K562 (cell line): ENCODE measurements at regions not wholly inside any gene's neighbourhood (a gene's known extent, or its start where the extent isn't known, plus 50 kb on each side); places are given as distances from the start of the nearest gene placed in this dataset.

ENCODE experiments used
- ATAC-seq: fragments of 200-7000 bp; cut with Tn5 transposase; 3 replicates; pipeline ENCODE4 v1.9.1; 2020; ENCODE audit warnings: moderate library complexity
- BruUV-seq: library from RNA; stranded (reverse); fragments of 400-500 nt; replicated peaks from 2 replicates; lab custom pipeline; 2021; lab: Mats Ljungman, UMichigan
- CTCF ChIA-PET: fragments of 300-600 bp; formaldehyde crosslinking; extraction: SDS; loops from one replicate; lab custom pipeline; 2021; ENCODE audit warnings: low intra/inter-chr PET ratio; lab: Yijun Ruan, JAX
- POLR2A ChIA-PET: fragments of 300-600, 350-650 bp; sonication (Branson Sonifier 250); formaldehyde crosslinking; extraction: SDS; loops from one replicate; lab custom pipeline; 2021; ENCODE audit warnings: antibody characterized with exemption, inconsistent platforms; lab: Yijun Ruan, JAX
- DNase-seq, 4 experiments: peaks; one replicate each; pipeline versions ENCODE4 v3.0.0 to v3.0.0-alpha.2; 2011 to 2018; ENCODE audit warnings: low spot score in 3 of 4, mixed read lengths in 3 of 4; ENCODE audit errors: extremely low read depth in 1 of 4
- FAIRE-seq: peaks from 2 replicates; lab custom pipeline; 2011; peaks lifted over from hg19 to GRCh38; lab: Jason Lieb, UNC
- H2AFZ ChIP-seq: 2 replicates; pipeline ENCODE4 v1.6.0; 2011; ENCODE audit warnings: low read depth, low read length, control low read depth, inconsistent platforms
- H3K27ac ChIP-seq: fragments of 200-600 bp; 3 replicates; pipeline ENCODE4 v1.8.0; 2011; ENCODE audit warnings: low read depth, mild to moderate bottlenecking, control low read depth, inconsistent platforms, low read length, moderate library complexity, mixed read lengths; ENCODE audit errors: extremely low read depth
- H3K27me3 ChIP-seq, 2 experiments: fragments of 300-600 bp in 1 of 2; 2 replicates in 1 of 2; 3 replicates in 1 of 2; pipeline versions ENCODE4 v1.6.0 to v1.8.0; 2011; ENCODE audit warnings: inconsistent platforms in 2 of 2, low read length in 2 of 2, mild to moderate bottlenecking in 1 of 2, mixed read lengths in 1 of 2, moderate library complexity in 1 of 2; ENCODE audit not compliant: control insufficient read depth in 2 of 2, insufficient read depth in 2 of 2
- H3K36me3 ChIP-seq: fragments of 300-600 bp; 3 replicates; pipeline ENCODE4 v1.8.0; 2011; ENCODE audit warnings: mild to moderate bottlenecking, low read length, inconsistent platforms; ENCODE audit not compliant: control insufficient read depth, insufficient read depth
- H3K4me1 ChIP-seq, 2 experiments: fragments of 200-600 bp in 1 of 2; replicated peaks in 1 of 2; 2 replicates in 1 of 2; 3 replicates in 1 of 2; pipeline versions ENCODE4 v1.5.1 to v1.8.0; 2011; ENCODE audit warnings: inconsistent platforms in 2 of 2, low read length in 2 of 2, mild to moderate bottlenecking in 1 of 2, mixed read lengths in 1 of 2, moderate library complexity in 1 of 2; ENCODE audit not compliant: control insufficient read depth in 2 of 2, insufficient read depth in 2 of 2
- H3K4me2 ChIP-seq: 2 replicates; pipeline ENCODE4 v1.6.1; 2011; ENCODE audit warnings: low read length, control low read depth, inconsistent platforms, mixed read lengths; ENCODE audit not compliant: insufficient read depth
- H3K4me3 ChIP-seq: fragments of 200-600 bp; sonication (generic), shearing (Covaris generic); 2 replicates; pipeline ENCODE4 v1.5.1; 2016; ENCODE audit warnings: control low read depth, inconsistent platforms
- H3K79me2 ChIP-seq: fragments of 200-600 bp; 3 replicates; pipeline ENCODE4 v1.8.0; 2011; ENCODE audit warnings: low read length, inconsistent platforms; ENCODE audit not compliant: control insufficient read depth, insufficient read depth
- H3K9ac ChIP-seq, 2 experiments: 2 replicates each; pipeline versions ENCODE4 v1.6.0 to v1.6.1; 2011; ENCODE audit warnings: low read depth in 2 of 2, low read length in 2 of 2, control low read depth in 1 of 2, inconsistent platforms in 1 of 2, mild to moderate bottlenecking in 1 of 2, mixed read lengths in 1 of 2; ENCODE audit not compliant: insufficient read depth in 1 of 2
- H3K9me1 ChIP-seq: one replicate; pipeline ENCODE4 v1.6.0; 2011; ENCODE audit warnings: inconsistent platforms, mild to moderate bottlenecking, low read length, moderate library complexity; ENCODE audit not compliant: control insufficient read depth, insufficient read depth
- H3K9me3 ChIP-seq: replicated peaks from 2 replicates; pipeline ENCODE4 v1.5.1; 2011; ENCODE audit warnings: low read depth, low read length, inconsistent platforms; ENCODE audit not compliant: control insufficient read depth, insufficient read depth
- H4K20me1 ChIP-seq: replicated peaks from 2 replicates; pipeline ENCODE4 v1.6.1; 2011; ENCODE audit warnings: low read length, inconsistent platforms, mixed read lengths; ENCODE audit not compliant: control insufficient read depth, insufficient read depth
- DDX20 ChIP-seq: fragments of 450-650 bp; IDR thresholded peaks from 2 replicates; pipeline ENCODE4 v1.6.1; 2016; ENCODE audit warnings: missing genetic modification characterization, low read depth, mild to moderate bottlenecking, missing compliant biosample characterization, moderate library complexity
- E2F3 ChIP-seq: fragments of 250-450 bp; sonication (Bioruptor Pico); IDR thresholded peaks from 2 replicates; pipeline ENCODE4 v1.4.0; 2020; ENCODE audit warnings: mild to moderate bottlenecking
- ESRRB ChIP-seq: fragments of 250-450 bp; sonication (Bioruptor Pico); IDR thresholded peaks from 2 replicates; pipeline ENCODE4 v1.5.0; 2020; ENCODE audit warnings: mild to moderate bottlenecking, moderate library complexity, borderline replicate concordance
- KLF1 ChIP-seq: fragments of 450-650 bp; IDR thresholded peaks from 2 replicates; pipeline ENCODE4 v1.6.1; 2016; ENCODE audit warnings: missing genetic modification characterization, missing compliant biosample characterization
- KLF16 ChIP-seq: IDR thresholded peaks from 2 replicates; pipeline ENCODE4 v1.6.1; 2016; ENCODE audit warnings: antibody characterized with exemption
- KLF6 ChIP-seq: fragments of 250-450 bp; sonication (Bioruptor Pico); IDR thresholded peaks from 2 replicates; pipeline ENCODE4 v1.4.0; 2020; ENCODE audit warnings: mild to moderate bottlenecking, moderate library complexity, borderline replicate concordance
- MAX ChIP-seq: sonication (generic); formaldehyde crosslinking; IDR thresholded peaks from 2 replicates; pipeline ENCODE4 v1.9.0; 2022; ENCODE audit warnings: mild to moderate bottlenecking, missing genetic modification reagents
- NBN ChIP-seq: fragments of 450-650 bp; IDR thresholded peaks from 2 replicates; pipeline ENCODE4 v1.6.1; 2016; ENCODE audit warnings: low read depth, mild to moderate bottlenecking
- RERE ChIP-seq: sonication (generic); formaldehyde crosslinking; IDR thresholded peaks from 2 replicates; pipeline ENCODE4 v1.8.0; 2023; ENCODE audit warnings: missing genetic modification reagents, mild to moderate bottlenecking, borderline replicate concordance
- TEAD1 ChIP-seq, 2 experiments: fragments of 450-650 bp in 1 of 2; sonication (generic) in 1 of 2; formaldehyde crosslinking; IDR thresholded peaks; 2 replicates each; pipeline versions ENCODE4 v1.4.0 to v1.8.0; 2020 to 2022; ENCODE audit warnings: mild to moderate bottlenecking in 2 of 2, missing genetic modification reagents in 1 of 2
- THAP7 ChIP-seq: fragments of 250-450 bp; sonication (Bioruptor Pico); IDR thresholded peaks from 2 replicates; pipeline ENCODE4 v1.5.0; 2021
- ZFP30 ChIP-seq: fragments of 250-450 bp; sonication (Bioruptor Pico); IDR thresholded peaks from 2 replicates; pipeline ENCODE4 v1.8.0; 2022; ENCODE audit warnings: moderate library complexity, mild to moderate bottlenecking, inconsistent platforms, borderline replicate concordance
- ZNF507 ChIP-seq: conservative IDR thresholded peaks from 2 replicates; pipeline ENCODE4 v1.6.1; 2017; ENCODE audit warnings: missing genetic modification characterization, missing compliant biosample characterization
- ZNF589 ChIP-seq: fragments of 200-800 bp; sonication (Bioruptor generic); IDR thresholded peaks from 2 replicates; pipeline ENCODE4 v1.6.1; 2016; ENCODE audit warnings: low read depth, missing genetic modification characterization, missing compliant biosample characterization
- ZNF695 ChIP-seq: fragments of 450-650 bp; formaldehyde crosslinking; IDR thresholded peaks from 2 replicates; pipeline ENCODE4 v1.4.0; 2020; ENCODE audit warnings: mild to moderate bottlenecking, moderate library complexity
- WGBS: fragments of 100-300 bp; shearing (Covaris generic); methylation state at CpG from one replicate; pipeline ENCODE4 v1.1.6; 2016; ENCODE audit warnings: low coverage, mixed read lengths; ENCODE audit not compliant: insufficient coverage; ENCODE audit errors: missing lambda C conversion rate; 5-methylcytosine and 5-hydroxymethylcytosine counted together
- in situ Hi-C: fragments of 300-500 bp; cut with MboI; formaldehyde crosslinking; loops from 4 replicates; pipeline ENCODE4 v1.15.0; 2018; ENCODE audit warnings: inconsistent platforms, mixed read lengths
- intact Hi-C: fragments of 100-400 bp; cut with micrococcal nuclease; formaldehyde crosslinking; loops from 2 replicates; pipeline ENCODE4 v1.14.2; 2022

DNA sequence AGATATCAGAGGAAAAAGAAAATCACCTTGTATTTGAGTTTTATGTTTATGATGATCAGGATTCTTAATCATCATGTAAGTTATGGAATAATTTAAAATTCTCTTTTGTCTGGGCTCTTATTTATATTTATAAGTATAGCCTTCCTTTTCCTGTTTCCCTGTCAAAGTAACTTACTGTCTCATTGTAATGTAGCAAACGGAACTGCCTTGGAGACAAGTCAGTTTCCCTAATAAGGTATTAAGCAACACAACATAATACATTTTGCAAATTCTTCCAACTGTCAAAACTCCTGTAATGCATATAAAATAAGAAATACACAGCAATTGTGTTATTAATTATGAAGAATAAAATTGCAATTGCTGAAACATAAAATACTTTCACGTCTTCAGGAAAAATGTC is 463.2 kb downstream of the MAT2B start:
- no peaks in the 10 kb centered on the region for H3K27me3 ChIP-seq
- H3K4me3 ChIP-seq = no peak overlapping the region
- no peaks in the 10 kb centered on the region for H3K4me1 ChIP-seq
- POLR2A ChIA-PET = no interaction called here
- WGBS = 2% methylated on average over 2 of the region's 2 CpGs
- DNase-seq = no peak
- no peaks in the 10 kb centered on the region for H3K79me2 ChIP-seq
- BruUV-seq = no TSS peak
- intact Hi-C loops = no loop called here
- H3K9ac ChIP-seq = no peak overlapping the region
- H4K20me1 ChIP-seq = no peaks in the 10 kb centered on the region
- no peaks in the 10 kb centered on the region for H3K9me3 ChIP-seq
- no peak for FAIRE-seq
- no peaks in the 10 kb centered on the region for H3K36me3 ChIP-seq
- CTCF ChIA-PET = no interaction called here
- TF ChIP-seq KLF6 (CRISPR knock-in tag) = no peak
- TF ChIP-seq KLF16 = no peak
- no peak for TF ChIP-seq MAX (CRISPR knock-in tag)
- TF ChIP-seq KLF1 (tag) = no peak
- TF ChIP-seq ZNF589 (CRISPR knock-in tag) = no peak
- no peak for TF ChIP-seq RERE
- no peak for TF ChIP-seq E2F3 (CRISPR knock-in tag)
- TF ChIP-seq ZNF695 = no peak
- TF ChIP-seq TEAD1 (CRISPR knock-in tag; IDR thresholded peaks at IDR 0.05) = no peak
- no peak for TF ChIP-seq DDX20 (tag)
- no peak for TF ChIP-seq ESRRB
- TF ChIP-seq NBN = no peak
- TF ChIP-seq ZFP30 (CRISPR knock-in tag) = no peak
- no peak for TF ChIP-seq ZNF507 (tag)
- TF ChIP-seq THAP7 = no peak
- TF ChIP-seq, all 486 proteins: peak for 0
- H3K4me2 ChIP-seq = no peak overlapping the region
- no peak for ATAC-seq
- H3K27ac ChIP-seq = no peak overlapping the region
- no peak overlapping the region for H2AFZ ChIP-seq
- in situ Hi-C loops = no loop called here
- H3K9me1 ChIP-seq = no peaks in the 10 kb centered on the region
